ENCODE measurements at regions not wholly inside any gene's neighbourhood (a gene's known extent, or its start where the extent isn't known, plus 50 kb on each side); places are given as distances from the start of the nearest gene placed in this dataset.

DNA sequence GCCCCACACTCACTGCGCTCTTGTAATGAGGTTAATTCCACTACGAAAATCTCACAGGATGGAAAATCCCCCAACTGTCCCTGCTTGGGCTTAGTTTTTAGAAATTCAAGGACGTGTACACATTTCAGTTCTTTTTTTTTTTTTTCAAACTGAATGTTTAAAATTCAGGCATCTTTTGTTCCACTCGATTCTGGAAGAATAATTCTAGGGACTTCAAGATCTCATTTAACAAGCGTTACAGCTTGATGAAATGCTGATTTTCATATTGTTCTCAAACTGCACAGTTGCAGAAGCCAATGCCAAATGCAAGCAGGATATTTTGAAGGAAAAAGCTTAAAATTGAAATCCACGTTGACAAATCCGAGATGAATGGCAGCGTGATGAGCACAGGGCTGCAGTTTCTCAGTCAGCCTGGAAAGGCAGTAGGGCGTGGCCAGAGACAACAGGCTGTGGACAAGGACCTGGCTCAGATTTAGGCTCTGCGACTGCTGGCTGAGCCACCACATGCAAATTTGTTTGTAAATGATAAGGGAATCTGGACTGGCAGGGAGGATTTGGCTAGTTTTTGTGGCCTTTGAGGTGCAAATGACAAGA, 128.1 kb upstream of the MYCN start:
- TF ChIP-seq CTCF (IDR thresholded peaks at IDR 0.05) (no peak), POLR2A (IDR thresholded peaks at IDR 0.05) (no peak)

All from uterus (tissue), 2 donors.